H4 (cell line): ENCODE measurements at regions not wholly inside any gene's neighbourhood (a gene's known extent, or its start where the extent isn't known, plus 50 kb on each side); places are given as distances from the start of the nearest gene placed in this dataset.

ENCODE experiments used
- DNase-seq: peaks from one replicate; pipeline ENCODE4 v3.0.0-alpha.2; 2015; ENCODE audit warnings: low spot score

DNA sequence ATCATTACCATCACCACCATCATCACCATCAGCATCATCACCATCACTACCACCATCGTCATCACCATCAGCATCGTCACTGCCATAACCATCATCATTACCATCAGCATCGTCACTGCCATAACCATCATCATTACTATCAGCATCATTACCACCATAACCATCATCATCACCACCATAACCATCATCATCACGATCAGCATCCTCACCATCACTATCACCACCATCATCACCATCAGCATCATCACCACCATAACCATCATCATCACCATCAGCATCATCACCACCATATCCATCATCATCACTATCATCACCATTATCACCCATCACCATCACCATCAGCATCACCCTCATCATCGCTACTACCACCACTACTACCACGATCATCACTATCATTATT is 493.9 kb upstream of the TBX3 start:
- DNase-seq = no peak

DNA sequence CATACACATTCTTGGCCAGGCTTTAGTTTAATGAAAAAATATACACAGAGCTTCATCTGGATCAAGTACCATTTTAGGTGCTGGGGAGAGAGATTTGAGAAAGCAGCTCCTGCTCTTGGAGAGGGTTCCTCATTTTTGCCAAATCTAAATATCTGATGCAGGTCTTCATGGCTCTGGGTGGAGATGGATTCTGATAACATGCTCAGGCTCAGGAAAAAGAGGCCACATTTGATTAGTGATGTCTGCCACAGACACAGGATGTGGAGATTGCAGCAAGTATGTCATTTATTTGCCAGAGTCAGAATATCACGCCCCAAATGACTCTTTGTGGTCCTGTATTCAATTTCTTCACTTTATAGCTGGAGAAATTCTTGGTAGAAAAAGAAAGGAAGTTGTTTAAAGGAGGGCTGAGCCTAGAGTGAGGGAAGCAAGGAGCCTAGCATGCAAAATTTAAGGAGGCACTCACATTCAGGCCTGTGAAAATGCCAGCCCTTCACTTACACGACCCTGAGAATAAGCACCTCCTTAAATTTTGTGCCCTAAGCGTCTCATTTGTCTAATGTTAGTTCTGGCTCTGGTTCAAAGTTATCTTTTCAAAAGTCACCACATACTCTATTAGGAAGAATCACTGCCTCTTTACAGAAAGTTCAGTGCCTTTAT is 492.9 kb upstream of the TBX3 start:
- DNase-seq = no peak

DNA sequence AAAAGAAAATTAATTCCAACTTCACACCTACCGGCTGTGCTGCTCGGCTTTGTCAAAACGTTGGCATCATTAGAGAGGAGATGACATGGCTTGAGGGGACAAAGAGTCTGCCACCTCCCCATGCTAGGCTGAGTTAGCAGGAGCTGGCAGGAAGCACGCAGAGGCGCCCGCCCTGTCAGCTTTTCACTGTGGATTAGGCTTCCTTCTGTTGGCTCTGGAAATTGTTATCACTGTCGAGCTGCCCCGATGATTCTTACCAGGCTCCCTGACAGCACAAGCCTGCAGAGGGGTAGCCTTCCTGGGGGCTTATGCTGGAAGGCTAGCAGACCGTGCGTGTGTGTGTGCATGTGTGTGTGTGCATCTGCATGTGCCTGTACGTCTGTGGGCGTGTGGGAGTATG is 490.9 kb upstream of the TBX3 start:
- no peak for DNase-seq

DNA sequence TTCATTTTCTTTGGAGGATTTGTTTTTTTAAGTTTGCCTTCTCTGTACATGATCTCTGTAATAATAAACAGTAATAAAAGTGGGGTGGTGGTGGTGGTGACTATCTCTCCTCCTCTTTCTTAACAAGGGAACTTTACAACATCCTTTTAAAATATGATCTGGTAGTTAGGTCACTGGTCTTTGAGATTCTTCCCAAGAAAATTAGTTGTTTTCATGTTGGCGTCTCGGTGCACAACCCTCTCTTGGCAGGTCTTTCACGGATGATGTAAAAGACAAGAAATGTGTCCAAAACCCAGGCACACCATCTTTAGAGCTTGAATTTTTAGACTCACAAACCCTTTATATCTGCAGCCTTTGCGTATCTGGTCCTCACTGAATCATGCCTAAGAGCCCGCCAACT is 488.5 kb upstream of the TBX3 start:
- no peak for DNase-seq

DNA sequence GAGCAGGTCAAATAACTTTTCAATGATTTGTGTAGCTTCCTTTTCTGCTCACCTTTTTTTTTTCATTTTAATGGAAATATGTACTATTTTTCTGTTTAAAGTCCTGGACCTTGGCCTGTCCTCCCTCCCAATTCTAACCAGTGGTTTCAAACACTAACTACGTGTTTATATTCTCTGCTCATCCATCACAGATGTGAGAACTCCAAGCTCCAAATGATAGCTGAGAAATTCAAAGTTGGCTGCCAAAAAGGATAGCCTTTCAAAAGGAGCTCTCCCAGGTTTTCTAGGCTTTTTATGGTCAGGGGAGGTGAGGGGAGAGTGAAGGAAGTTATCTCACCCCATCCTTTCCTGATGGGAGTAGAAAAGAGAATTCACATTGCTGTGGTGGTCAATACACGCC is 486.0 kb upstream of the TBX3 start:
- DNase-seq = no peak

DNA sequence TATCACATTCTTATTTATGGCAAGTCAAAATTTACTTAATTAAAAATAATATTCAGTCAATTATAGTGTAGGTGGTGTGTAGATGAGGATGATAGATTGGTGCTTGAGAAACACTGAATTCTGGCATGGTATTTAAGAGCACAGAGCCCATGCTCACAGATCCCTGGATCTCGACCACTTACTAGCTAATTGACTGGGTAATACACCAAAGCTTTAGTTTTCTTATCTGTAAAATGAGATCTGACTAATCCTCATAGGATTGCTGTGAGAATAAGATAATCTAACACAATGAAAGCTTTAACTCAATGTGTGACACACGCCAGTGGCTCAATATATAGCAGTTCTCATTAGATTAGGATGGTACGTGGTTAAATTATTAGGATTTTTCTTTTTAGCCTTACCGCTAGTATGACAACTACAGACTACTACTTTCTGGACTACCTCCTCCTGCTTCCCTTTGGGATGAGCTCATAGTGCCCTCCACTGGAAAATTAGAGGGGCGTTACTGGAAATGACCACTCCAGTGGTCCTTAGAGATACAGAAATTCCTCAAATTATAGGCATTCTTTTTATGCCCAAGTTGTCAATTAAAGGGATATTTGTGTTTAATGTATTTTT is 482.8 kb upstream of the TBX3 start:
- DNase-seq = peak; percentile 17

DNA sequence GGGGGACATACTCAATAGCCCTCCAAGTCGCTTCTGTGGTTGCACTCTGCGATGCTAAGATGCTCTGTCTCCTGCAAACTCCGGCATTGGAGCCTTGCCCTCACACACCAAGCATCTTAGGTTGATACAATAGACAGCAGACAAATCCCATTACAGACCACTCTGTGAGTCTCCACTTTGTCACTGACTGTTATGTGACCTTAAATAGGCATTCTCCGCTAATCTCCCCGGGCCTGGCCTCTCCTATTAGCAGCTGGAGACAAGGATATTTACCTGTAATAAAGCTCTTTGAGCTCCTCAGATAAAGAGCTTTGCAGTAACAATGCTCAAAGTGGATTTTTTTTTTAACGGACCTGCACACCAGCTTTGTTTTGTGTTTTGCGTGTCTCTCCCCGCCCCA is 479.7 kb upstream of the TBX3 start:
- no peak for DNase-seq

DNA sequence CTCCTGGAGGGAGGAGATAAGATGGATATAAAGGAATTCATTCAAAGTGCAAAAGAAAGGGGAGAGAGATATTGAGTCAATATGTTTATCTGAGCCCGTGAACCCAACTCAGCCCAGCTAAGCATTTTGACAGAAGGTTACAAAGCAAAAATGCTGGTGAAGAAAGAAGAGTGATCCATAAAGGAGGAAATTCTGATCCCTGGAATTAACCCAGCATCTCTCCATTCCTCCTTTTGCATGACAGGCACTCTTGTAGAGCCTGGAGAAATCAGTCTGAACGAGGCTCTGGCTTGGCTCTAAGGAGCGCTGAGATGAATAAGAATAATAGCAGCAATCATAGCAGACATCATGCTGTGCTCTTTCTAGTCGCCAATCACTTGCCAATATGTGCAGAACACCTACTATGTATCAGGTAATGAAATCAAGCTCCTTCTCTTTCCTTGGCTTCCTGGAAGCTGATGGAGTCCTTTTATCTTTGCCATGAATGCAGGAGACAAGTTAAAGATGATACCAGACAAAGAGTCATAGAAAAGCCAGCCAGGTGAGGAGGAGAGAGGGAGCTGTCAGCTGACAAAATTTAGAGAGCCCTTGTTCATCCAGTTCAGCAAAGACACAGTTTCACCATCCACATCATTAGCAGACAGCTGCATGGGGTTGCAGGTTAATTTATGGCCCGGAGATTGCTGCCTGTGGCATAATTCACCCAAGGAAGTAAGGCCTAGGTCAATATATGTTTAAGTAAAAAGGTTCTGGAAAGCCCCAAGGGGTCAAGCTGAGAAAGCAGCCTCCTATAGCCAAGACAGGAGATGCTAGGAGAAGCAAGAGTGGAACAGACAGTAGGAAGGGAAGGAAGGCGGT is 476.5 kb upstream of the TBX3 start:
- no peak for DNase-seq

DNA sequence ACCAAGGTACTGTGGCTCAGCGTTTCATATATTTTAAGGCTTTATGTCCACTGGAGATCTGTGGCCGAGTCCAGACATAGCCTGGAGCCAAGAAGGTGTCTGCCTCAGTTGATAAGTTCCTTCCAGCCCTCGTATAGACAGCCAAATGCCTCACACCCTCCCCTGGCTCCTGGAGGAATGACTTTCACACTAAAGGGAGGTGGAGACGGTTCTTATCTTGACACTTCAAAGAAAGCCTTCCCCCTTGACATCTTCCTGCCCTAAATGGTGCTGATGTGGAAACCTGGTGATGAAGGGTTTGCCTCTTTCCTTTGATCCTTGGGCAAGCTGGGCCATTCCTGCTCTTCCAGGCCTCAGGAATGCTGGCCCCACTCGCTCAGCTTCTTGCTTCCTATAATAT is 474.8 kb upstream of the TBX3 start:
- DNase-seq = no peak

DNA sequence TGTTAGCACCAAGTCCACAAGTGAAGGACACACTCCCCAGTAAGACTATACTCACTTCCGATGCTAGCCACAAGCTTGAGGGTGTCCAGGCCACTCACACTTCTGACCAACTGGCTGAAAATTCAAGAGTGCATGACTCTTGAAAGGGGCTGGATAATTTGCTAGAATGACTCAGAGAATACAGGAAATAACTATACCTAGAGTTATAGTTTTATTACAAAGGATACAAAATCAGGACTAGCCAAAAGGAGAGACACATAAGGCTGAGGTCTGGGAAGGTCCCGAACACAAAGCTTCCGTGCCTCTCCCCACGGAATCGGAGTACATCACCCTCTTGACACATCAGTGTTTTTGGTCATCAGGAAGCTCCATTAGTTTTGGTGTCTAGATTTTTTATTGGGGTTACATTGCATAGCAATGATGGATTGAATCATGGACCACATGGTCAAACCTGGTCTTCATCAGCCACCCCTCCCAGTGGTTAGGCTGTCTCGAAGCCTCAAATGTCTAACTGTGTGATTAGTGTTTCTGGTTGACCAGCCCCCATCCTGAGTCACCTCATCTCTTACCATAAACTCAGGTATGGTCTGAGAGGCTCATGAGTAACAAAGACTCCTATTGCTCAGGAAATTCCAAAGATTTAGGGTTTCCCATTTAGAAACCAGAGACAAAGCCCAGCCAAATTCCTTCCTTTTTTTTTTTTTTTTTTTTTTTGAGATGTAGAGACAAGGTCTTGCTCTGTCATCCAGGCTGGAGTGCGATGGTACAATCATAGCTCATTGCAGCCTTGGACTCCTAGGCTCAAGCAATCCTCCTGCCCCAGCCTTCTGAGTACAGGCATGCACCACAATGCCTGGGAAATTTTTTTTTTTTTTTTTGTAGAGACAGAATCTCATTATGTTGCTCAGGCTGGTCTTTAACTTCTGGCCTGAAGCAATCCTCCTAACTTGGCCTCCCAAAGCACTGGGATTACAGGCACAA is 472.0 kb upstream of the TBX3 start:
- DNase-seq = peak; percentile 77

DNA sequence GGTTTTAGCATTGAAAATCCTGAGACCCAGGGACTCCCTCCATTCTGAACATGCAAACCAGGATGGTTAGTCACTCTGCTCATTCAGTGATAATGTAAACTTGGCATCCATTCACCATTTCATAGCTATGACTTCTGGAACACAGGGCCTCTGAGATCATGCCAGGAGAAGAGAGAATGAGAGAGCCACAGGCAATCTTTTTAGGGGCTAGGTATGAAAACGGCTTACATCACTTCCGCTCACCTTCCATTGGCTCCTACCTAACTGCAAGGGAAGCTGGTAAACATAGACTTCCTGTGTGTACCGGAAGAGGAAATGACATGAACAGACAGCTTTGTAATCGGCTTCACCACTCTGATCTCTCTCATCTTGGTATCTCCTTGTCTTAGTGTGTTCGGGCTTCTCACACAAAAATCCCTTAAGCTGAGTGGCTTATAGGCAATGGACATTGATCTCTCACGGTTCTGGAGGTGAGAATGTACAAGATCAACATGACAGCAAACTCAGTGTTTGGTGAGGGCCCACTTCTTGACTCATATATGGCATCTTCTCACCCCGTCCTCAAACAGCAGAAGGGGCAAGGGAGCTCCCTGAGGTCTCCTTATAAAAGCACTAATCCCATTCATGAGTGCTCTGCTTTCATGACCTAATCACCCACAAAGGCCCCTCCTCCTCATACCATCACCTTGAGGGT is 465.9 kb upstream of the TBX3 start:
- DNase-seq = peak; percentile 95

DNA sequence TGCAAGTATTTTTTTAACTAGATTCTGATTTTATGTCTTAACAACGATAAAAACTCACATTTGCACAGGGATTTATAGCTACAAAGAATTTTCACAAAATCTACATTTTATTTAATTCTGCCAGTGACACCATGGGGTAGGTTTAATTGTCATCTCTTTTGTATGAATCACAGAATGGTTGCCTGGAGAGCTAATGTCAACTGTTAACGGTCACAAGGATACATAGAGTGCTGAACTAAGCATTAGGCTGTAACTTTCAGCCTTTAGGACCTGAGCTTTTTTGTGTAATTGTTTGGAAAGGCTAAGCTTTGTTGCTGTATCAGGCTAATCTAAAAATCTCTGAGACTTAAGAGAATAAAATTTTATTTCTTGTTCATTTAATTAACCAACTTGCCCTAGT is 465.3 kb upstream of the TBX3 start:
- DNase-seq = peak; percentile 13

DNA sequence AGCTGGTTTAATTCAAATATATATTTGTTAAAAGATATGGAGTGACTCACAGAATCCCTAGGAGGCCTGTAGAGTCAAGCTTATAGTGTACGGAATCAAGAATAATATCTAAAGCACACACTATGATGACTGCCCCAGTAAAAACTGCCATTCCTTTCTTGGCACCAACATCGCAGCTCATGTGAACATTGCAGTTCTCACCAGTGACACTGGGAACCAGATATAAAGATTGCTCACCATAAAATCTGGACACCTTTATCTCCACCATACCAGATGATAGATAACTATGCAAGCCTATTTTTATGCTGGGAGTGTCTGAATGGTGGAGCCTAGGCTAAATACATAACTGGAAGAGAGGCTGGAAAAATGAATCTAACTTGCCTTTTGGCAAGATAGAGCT is 463.9 kb upstream of the TBX3 start:
- DNase-seq = no peak

DNA sequence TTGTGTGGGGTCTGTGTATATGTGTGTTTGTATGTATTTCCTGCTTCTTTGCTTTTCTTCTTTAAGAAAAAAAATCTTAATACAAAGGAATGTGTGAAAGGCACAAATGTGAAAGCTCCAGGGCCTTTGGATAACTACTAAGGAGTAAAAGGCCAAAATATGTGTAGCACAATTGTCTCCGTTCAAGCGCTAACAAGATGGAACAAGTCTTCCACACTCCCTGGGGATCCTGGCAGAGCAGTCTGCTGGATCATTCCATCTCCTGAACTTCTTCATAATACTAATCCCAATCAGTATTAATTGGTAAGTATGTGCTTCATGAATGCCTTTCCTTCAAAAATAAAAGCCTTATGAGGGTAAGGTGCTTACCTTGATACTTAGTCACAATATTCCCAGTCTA is 462.5 kb upstream of the TBX3 start:
- DNase-seq = no peak

DNA sequence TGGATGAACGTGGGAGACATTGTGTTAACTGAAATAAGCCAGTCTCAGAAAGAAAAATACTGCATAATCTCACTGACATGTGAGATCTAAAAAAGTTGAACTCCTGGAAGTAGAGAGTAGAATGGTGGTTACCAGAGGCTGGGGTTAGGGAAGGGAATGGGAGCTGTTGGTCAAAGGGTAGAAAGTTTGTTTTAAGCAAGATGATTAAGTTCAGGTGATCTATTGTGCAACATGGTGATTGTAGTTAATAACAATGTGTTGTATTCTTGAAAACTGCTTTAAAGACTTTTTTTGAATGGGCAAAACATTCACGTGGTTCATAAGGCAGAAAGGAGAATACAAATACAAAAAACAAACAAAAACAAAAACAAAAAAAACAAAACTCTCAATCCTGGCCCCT is 460.4 kb upstream of the TBX3 start:
- DNase-seq = no peak

DNA sequence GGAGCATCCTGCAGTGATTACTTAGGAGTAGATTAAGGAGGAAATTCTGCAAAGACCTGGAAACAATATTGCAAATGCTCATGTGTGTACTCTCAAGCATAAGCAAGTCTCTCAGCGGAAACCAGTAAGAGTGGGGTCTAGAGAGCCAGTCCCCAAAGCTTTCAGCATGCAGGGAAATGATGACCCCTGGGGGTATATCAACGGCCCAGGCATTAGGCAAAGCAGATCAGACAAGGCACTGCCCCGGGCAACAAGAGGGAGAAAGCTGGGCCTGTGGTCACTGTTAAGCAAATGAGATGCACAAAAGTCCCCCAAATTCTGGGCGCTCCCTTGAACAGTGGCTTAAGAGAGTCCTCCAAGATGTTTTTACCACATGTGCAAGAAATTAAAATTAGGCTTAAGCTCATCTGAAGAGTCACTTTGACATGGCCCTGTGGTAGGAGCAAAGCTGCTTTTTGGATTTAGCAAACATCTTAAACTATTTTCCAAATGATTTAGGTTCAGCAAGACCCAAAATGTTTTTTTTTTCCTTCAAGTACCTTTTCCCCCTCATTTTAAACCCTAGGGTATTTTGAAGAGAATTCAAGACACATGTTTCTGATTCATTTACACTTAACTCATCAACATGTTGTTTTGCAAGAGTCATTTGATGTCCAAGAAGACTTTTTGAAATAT is 457.1 kb upstream of the TBX3 start:
- DNase-seq = no peak

DNA sequence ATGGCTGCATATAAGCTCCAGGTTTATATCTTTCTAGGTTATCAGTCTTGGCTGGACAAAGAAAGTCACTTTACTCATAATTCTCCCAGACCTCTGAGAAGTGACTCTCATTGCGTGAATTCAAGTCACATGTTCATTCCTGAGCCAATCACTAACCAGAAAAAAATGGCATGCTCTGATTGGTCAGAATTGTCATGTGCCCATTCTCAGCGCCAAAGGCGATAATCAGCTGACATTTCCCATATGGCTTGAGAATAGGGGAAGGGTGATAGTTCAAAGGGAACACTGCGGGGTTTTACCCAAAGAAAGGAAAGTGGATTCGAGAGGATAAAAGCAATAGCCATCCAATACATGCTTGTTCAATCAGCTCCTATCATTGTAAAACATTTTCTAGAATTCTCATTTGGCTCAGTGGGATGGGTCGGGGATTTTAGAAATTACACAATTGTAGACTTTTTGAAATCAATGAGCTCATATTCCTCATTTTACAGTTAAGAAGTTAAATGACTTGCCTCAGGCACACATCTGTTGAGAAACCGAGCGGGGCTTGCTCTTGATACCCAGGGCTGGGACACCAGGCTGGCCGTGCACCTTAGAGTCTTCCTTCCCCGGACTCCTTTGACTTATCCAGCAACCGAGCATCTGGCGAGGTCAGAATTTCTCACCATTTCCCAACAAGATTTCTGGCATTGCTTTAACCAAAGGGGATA is 454.0 kb upstream of the TBX3 start:
- DNase-seq = no peak

DNA sequence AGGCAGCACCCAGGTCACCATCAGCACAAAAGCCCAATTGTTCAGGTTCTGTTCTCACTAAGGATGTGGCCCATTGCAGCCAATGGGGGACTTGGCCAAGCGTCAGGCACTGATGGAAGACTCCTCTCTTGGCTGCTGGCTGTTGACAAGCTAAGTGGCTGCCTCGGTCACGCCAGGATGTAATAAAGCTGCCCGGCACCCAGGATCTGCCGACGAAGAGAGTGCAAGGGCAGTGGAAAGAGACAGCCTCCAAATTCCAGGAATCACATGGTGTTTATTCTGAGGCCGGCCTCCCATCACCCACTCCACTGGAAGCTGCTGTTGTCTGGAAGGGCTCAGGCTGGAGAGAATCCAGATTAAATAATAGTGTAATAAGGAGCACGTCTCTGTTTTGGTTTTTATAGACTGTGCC is 451.8 kb upstream of the TBX3 start:
- DNase-seq = peak; percentile 93

DNA sequence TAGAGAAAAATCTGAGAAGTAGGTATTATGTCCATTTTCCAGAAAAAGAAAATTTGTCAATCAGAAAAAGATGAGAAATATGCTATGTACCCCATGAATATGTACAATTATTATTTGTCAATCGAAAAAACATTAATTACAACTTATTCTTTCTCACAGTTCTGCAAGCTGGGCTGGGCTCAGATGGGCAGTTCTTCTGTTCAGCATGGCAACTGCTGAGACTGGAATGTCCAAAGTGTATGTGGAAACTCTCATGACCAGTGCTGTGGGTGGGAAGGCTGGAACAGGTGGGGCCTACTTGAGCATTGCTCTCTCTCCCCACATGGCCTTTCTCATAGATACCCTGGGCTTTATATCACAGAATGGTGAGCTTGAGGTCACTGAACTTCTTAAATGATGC is 450.3 kb upstream of the TBX3 start:
- DNase-seq = no peak

DNA sequence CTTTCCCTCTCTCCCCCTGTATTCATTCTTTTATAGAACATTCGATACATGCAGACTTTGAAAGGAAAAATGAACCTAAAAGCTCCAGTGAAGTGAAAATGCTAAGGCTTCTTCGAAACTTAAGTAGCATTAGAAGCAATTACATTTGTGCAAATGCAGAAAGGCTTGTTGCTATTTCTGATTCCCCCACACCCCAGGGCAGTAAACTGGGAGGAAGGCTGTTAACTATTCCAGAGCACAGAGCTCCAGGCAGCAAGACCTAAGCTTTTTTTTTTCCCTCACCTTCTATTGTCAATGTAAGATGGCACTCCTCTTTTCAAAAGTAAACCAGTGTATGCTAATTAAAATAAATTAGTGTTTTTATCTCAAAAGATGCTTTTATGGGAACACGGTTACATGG is 448.9 kb upstream of the TBX3 start:
- no peak for DNase-seq
